ENCODE measurements at regions not wholly inside any gene's neighbourhood (a gene's known extent, or its start where the extent isn't known, plus 50 kb on each side); places are given as distances from the start of the nearest gene placed in this dataset.
A peak's percentile ranks its signal among the peaks of the same experiment; 100 is the strongest.

DNA sequence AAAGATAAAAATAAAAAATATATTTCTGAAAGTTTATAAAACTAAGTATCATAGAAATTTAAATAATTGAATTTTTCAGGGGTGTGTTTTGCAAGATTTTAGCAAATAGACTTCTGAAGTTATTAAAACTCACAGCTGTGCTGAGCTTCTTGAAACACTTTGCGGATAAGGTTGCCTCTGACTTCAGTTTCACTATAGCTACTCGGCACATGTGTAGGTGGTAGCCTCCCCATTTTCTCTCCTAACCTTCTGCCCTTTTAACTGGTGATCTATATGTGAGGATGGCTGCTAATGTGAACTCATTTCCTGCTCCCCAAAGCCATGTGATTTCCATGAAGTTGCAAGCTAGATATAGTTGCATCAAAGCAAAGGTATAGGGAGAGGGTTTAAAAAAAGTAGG is 129.3 kb upstream of the STMND1 start:
- FAIRE-seq (no peak), DNase-seq (ENCODE audit: insufficient read length) (no peak)
- TF ChIP-seq POLR2A (IDR thresholded peaks at IDR 0.05; ENCODE audit: low read depth, low read length) (no peak), POLR2AphosphoS5 (IDR thresholded peaks at IDR 0.05; ENCODE audit: low read depth, low read length) (no peak), TAF1 (IDR thresholded peaks at IDR 0.05; ENCODE audit: borderline replicate concordance, low read depth, low read length) (no peak)

DNA sequence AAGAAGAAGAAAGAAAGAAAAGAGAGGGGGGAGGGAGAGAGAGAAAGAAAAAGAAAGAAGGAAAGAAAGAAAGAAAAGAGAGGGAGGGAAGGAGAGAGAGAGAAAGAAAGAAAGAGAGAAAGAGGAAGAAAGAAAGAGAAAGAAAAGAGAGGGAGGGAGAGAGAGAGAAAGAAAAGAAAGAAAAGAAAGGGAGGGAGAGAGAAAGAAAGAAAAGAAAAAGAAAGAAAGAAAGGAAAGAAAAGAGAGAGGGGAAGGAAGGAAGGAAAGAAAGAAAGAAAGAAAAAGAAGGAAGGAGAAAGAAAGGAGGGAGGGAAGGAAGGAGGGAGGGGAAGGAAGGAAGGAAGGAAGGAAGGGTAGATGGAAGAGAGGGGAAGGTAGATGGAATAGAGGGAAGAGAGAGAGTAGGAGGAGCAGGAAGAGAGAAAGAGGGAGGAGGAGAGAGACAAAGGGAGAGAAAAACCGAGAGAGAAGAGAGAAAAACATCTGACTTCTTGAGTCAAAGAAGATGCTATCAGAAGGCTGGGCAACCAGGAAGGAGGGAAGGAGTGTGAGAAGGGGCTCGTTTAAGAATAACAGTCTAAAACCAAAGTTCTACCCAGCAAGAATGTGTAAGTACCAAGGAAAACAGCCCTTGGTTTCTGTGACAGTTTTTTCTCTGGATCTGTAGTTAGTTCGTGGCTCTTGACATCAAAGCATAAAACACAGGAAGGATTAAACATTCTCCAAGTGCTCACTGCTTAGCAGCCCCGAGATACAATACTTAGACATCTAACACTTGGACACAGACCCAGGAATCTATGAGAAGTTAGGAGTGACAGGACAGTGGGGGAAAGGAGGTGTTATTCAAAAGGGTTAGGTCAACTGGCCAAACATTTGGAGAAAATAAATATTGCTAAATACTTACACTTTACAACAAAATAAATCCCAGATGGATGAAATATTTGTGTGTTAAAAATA is 131.9 kb upstream of the STMND1 start:
- no peak for DNase-seq (ENCODE audit: insufficient read length)
- TF ChIP-seq POLR2AphosphoS5 (IDR thresholded peaks at IDR 0.05; ENCODE audit: low read depth, low read length) = no peak
- no peak for FAIRE-seq

DNA sequence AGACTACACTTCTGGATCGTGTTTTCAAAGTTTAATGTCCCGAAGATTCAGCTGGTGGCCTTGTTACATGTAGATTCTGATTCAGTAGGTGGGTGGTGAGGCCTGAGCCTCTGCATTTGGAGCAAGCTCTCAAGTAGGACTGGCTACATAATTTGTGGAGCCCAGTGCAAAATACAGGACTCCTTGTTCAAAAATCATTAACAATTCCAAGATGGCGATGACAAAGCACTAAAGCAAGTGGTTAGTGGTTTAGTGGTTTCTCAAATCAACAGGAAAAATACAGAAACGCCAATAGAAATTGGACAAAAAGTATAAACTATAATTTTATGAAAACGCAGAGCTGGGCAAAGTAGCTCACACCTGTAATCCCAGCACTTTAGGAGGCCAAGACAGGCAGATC is 133.7 kb upstream of the STMND1 start:
- FAIRE-seq (no peak), DNase-seq (ENCODE audit: insufficient read length) (no peak)
- TF ChIP-seq TAF1 (IDR thresholded peaks at IDR 0.05; ENCODE audit: borderline replicate concordance, low read depth, low read length) (no peak), POLR2AphosphoS5 (IDR thresholded peaks at IDR 0.05; ENCODE audit: low read depth, low read length) (no peak), POLR2A (IDR thresholded peaks at IDR 0.05; ENCODE audit: low read depth, low read length) (no peak)

DNA sequence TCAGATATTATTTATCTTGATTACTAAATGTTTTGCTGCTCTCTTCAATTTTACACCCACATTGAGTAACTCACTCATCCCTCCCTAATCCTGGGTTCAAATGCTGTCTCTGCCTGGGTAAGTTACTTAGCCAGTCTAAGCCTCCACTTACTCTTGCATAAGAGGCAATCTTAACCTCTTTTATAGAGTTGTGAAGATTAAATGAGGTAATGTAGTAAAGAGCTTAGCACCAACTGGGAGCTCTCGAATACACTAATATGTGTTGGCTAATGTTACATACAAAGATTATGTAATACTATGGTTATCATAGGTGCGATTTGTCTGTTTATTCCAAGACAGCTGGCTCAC is 134.4 kb upstream of the STMND1 start:
- no peak for DNase-seq (ENCODE audit: insufficient read length)
- no peak for TF ChIP-seq POLR2AphosphoS5 (IDR thresholded peaks at IDR 0.05; ENCODE audit: low read depth, low read length)
- TF ChIP-seq POLR2A (IDR thresholded peaks at IDR 0.05; ENCODE audit: low read depth, low read length) = no peak
- TF ChIP-seq TAF1 (IDR thresholded peaks at IDR 0.05; ENCODE audit: borderline replicate concordance, low read depth, low read length) = no peak
- FAIRE-seq = no peak

DNA sequence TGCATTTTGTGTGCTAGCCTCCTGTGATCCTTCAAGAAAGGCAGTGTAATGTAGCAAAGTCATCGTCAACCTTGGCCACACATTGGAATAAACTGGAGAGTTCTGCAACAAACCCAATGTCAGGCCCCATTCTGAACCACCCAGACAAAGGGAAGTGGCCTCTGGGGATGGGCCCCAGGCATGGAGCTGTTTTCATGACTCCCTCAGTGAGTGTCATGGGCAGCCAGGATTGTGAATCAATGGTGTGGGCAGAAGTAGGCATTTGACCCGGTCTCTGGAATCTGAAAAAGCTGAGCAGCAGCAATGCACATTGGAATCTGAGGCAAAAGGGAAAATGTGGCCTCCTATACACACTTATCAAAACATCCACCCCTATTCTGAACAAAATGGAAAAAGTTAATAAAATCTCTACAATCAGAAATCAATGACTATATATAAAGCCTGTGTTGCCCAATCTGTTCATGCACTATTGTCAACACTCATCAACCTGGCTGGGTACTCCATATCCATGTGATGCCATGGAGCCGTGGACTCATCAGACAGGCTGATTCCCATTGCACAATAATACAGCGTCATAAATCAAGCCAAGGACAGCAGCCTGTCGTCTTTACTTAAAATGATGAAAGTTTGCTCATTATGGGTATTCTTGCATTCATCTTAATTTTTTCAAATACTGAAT is 134.9 kb upstream of the STMND1 start:
- no peak for DNase-seq (ENCODE audit: insufficient read length)
- no peak for FAIRE-seq
- no peak for TF ChIP-seq TAF1 (IDR thresholded peaks at IDR 0.05; ENCODE audit: borderline replicate concordance, low read depth, low read length)
- no peak for TF ChIP-seq POLR2A (IDR thresholded peaks at IDR 0.05; ENCODE audit: low read depth, low read length)
- no peak for TF ChIP-seq POLR2AphosphoS5 (IDR thresholded peaks at IDR 0.05; ENCODE audit: low read depth, low read length)

DNA sequence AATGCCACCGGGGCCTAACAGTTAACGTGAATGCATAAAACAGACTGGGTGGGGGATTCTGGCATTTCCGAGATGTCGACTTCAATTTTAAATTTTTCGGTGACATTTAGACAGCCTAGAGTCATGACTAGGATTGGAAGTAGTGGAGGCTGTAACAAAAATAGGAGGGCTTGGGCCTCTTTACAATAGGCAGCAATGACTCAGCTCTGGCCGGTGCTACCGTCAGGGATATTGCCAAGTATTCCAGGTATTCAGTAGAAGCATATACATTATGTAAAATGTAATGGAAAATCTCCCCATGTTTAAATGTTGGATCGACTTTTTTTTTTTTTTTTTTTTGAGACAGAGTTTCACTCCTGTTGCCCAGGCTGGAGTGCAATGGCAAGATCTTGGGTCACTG is 136.2 kb upstream of the STMND1 start:
- FAIRE-seq (no peak), DNase-seq (ENCODE audit: insufficient read length) (no peak)
- no peak for TF ChIP-seq TAF1 (IDR thresholded peaks at IDR 0.05; ENCODE audit: borderline replicate concordance, low read depth, low read length)
- TF ChIP-seq POLR2AphosphoS5 (IDR thresholded peaks at IDR 0.05; ENCODE audit: low read depth, low read length) = no peak
- no peak for TF ChIP-seq POLR2A (IDR thresholded peaks at IDR 0.05; ENCODE audit: low read depth, low read length)

DNA sequence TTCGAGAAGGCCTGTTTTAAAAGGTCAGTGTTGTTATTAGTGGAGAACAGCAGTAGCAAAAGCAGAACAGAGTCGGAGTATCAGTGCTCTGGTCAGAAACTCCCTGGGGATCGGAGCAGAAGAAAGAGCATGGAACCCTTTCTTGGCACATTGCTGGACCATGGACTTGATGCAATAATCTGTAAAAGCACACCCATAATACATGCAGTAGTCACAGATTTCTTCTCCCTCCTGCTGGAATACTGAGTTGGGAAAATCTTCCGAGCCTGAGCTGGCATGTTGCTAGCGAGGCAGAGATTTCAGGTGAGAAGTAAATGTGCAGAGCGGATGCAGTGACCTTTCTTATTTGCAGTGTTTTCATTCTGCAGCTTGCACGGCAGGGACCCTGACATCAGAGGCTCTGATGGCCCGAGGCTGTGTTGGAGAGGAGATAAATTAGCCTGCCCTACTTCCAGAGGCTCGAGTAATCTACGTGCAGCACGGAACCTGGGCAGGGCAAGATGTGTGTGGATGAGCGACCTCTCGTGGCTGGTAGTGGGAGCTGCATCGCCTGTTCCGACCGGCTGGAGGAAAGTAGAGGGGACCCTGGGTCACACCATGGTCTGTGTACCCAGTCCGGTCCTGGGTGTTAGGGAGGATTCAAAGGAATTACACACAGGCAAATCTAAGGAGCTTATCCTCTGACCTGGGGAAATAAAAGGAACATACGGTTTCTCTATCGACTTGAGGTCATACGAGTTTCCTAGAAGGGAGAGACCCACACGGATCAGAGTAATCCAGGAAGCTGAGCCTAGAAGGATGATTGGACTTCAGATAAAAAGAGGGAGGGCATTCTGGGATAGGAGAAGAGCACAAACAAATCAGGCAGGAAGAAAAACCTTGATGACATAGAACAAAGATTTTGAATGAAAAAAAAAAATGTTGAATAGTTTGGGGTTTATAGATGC is 137.0 kb upstream of the STMND1 start:
- TF ChIP-seq TAF1 (IDR thresholded peaks at IDR 0.05; ENCODE audit: borderline replicate concordance, low read depth, low read length) (no peak), POLR2AphosphoS5 (IDR thresholded peaks at IDR 0.05; ENCODE audit: low read depth, low read length) (no peak), POLR2A (IDR thresholded peaks at IDR 0.05; ENCODE audit: low read depth, low read length) (no peak)
- FAIRE-seq = peak; percentile 66
- peak; percentile 9 for DNase-seq (ENCODE audit: insufficient read length)

DNA sequence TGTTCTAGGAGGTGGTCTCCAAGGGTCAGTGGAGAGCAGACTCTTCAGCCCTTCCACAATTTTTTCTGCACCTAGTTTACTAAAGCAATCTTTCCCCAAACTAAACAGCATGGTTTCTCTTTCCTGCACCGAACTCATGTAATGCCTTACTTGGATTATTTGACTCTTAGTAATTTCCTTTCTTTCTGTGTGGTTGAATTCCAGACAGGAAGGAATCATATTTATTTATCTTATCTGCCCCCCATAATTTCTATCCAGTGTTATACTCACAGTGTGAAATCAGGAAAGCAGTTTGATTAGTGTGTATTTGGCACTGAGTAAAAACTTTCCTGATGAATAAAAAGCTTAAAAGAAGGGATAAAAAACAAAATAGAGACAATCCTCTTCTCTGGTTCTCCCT is 140.3 kb upstream of the STMND1 start:
- FAIRE-seq (no peak), DNase-seq (ENCODE audit: insufficient read length) (no peak)
- TF ChIP-seq TAF1 (IDR thresholded peaks at IDR 0.05; ENCODE audit: borderline replicate concordance, low read depth, low read length) = no peak
- TF ChIP-seq POLR2A (IDR thresholded peaks at IDR 0.05; ENCODE audit: low read depth, low read length) = no peak
- no peak for TF ChIP-seq POLR2AphosphoS5 (IDR thresholded peaks at IDR 0.05; ENCODE audit: low read depth, low read length)

DNA sequence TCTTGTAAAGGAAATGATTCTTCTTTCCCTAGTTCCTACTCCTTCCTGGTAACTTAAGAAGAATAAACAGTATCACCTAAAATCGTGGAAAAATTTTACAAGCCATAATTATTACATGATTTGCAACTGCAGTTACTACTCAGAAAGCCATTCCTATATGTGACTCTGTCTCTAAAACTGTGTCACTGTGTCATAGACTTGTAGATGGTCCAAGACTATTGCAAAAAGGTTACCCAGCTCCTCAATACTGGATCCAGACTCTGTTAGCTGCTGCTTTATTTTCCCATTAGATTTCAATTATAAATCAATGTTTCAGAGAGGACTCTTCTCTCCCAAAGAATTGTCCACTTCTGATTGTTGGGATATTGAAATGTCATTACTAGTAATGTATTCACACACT is 142.1 kb upstream of the STMND1 start:
- no peak for TF ChIP-seq TAF1 (IDR thresholded peaks at IDR 0.05; ENCODE audit: borderline replicate concordance, low read depth, low read length)
- no peak for TF ChIP-seq POLR2AphosphoS5 (IDR thresholded peaks at IDR 0.05; ENCODE audit: low read depth, low read length)
- no peak for TF ChIP-seq POLR2A (IDR thresholded peaks at IDR 0.05; ENCODE audit: low read depth, low read length)
- DNase-seq (ENCODE audit: insufficient read length) (no peak), FAIRE-seq (no peak)

DNA sequence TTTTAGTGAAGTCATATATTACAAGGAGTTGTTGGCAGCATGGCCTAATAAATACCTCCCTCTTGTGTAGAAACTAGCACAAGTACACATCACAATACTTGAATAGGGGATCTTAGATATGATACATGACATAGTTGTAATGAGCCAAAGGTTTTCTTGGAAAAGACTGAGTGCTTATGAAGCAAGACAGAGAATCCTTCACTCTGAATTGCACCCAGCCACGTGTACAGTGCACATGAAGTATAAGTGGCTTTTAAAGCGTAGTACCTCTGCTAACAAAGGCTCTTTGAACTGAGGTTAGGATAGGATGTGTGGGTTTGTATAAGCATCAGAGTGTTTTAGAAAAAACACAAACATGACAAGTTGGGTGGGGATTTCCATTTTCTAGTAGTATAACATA is 145.5 kb upstream of the STMND1 start:
- DNase-seq (ENCODE audit: insufficient read length) (no peak), FAIRE-seq (no peak)
- TF ChIP-seq TAF1 (IDR thresholded peaks at IDR 0.05; ENCODE audit: borderline replicate concordance, low read depth, low read length) = no peak
- no peak for TF ChIP-seq POLR2A (IDR thresholded peaks at IDR 0.05; ENCODE audit: low read depth, low read length)
- no peak for TF ChIP-seq POLR2AphosphoS5 (IDR thresholded peaks at IDR 0.05; ENCODE audit: low read depth, low read length)

DNA sequence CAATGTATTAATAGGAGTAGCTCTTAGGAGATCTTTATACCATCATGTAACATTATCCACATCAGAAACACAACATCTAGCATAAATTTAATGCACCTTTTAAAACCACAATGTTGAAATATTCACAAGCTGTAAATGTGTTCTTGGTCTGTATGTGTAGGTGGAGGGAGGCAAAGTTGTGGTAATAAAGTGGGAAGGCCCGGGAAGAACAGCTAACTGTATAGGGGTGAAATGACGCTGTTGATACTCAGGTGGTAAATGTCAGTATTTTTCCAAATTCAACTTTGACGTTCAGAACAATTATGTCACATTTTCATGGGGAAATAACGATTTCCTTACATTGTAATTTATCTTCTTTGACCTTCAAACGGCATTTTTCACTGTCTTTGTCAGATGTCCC is 146.0 kb upstream of the STMND1 start:
- no peak for DNase-seq (ENCODE audit: insufficient read length)
- no peak for FAIRE-seq
- TF ChIP-seq POLR2A (IDR thresholded peaks at IDR 0.05; ENCODE audit: low read depth, low read length) (no peak), TAF1 (IDR thresholded peaks at IDR 0.05; ENCODE audit: borderline replicate concordance, low read depth, low read length) (no peak), POLR2AphosphoS5 (IDR thresholded peaks at IDR 0.05; ENCODE audit: low read depth, low read length) (no peak)
